ENCODE measurements at regions not wholly inside any gene's neighbourhood (a gene's known extent, or its start where the extent isn't known, plus 50 kb on each side); places are given as distances from the start of the nearest gene placed in this dataset.

DNA sequence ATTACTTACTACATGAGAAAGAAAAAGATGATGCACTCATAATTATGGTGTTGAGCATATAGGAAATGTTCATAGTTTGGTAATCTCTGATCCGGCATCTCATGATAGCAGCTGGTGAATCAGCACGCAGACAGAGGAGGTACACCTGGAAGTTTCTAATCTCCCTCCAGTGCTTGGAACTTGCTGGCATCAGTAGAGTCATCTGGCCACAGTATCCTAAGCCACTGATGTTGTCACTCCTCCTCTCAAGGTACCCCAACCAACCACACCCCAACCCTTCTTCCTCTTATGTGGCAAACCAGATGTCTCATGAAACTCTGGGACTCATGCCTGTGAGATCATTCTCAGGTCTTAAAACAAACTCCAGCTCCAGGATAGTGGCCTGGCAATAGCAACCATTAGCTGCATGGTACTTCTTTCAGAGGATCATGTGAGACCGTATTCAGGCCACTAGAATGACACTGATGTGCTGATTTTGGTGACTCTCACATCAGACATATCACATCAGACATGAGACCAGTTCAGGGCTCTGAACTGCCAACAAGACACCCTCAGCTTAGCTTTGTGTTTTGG, 143.0 kb downstream of the RASSF9 start:
- TF ChIP-seq LEF1 (IDR thresholded peaks at IDR 0.05; ENCODE audit: borderline replicate concordance): no peak
- TF ChIP-seq FOXM1 (IDR thresholded peaks at IDR 0.05; ENCODE audit: borderline replicate concordance): no peak
- no peak for TF ChIP-seq BHLHE40 (IDR thresholded peaks at IDR 0.05; ENCODE audit: borderline replicate concordance)
- no peak for TF ChIP-seq FOXA1 (IDR thresholded peaks at IDR 0.05)
- no peak for TF ChIP-seq TARDBP (IDR thresholded peaks at IDR 0.05)
- TF ChIP-seq SUZ12 (IDR thresholded peaks at IDR 0.05): no peak
- no peak for TF ChIP-seq PKNOX1 (IDR thresholded peaks at IDR 0.05)
- TF ChIP-seq L3MBTL2 (conservative IDR thresholded peaks at IDR 0.05): no peak
- no peak for TF ChIP-seq HDGF (IDR thresholded peaks at IDR 0.05; ENCODE audit: borderline replicate concordance)
- no peak for TF ChIP-seq SP1 (IDR thresholded peaks at IDR 0.05)
- no peak for TF ChIP-seq NFRKB (IDR thresholded peaks at IDR 0.05)
- TF ChIP-seq ZNF384 (IDR thresholded peaks at IDR 0.05): no peak
- TF ChIP-seq CTBP1 (IDR thresholded peaks at IDR 0.05; ENCODE audit: borderline replicate concordance): no peak
- no peak for TF ChIP-seq ELF4 (IDR thresholded peaks at IDR 0.05)
- no peak for TF ChIP-seq FOXK2 (IDR thresholded peaks at IDR 0.05)
- no peak for TF ChIP-seq ARNT (IDR thresholded peaks at IDR 0.05)
- ChIA-PET POLR2A (no interaction called here), CTCF (no interaction called here)
- no peak for DNase-seq (ENCODE audit: extremely low spot score)

DNA sequence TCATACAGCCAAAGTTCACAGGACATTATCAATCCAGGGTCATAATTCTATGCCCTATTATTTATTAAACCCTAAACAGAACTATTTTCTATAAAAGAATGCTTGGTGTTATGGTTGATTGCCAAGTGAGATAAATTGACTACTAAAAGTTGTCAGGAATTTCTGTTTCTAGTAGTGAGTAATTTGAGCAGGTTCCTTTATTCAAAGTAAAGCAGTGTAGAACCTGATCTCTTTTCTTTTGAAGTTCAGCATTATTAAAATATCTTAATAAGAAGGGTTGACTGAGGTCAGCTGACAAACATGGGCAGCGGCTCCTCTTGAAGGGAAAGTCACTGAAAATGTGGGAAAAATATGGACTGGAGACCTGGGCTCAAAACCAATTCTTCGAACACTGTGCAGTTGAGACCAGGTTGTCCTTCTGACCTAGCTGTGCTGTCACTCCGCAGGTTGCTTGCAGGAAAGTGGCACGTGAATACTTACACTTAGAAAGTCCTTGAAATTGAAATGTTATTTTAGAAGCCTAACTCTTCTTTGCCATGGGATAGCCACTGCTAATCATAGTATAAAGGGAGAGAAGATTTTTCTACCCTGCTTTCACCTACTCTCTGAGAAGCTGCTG, 141.0 kb downstream of the RASSF9 start:
- POLR2A ChIA-PET: no interaction called here
- CTCF ChIA-PET: no interaction called here
- DNase-seq (ENCODE audit: extremely low spot score): no peak
- TF ChIP-seq SUZ12 (IDR thresholded peaks at IDR 0.05): no peak
- TF ChIP-seq FOXA1 (IDR thresholded peaks at IDR 0.05): no peak
- no peak for TF ChIP-seq SP1 (IDR thresholded peaks at IDR 0.05)
- no peak for TF ChIP-seq ELF4 (IDR thresholded peaks at IDR 0.05)
- TF ChIP-seq TARDBP (IDR thresholded peaks at IDR 0.05): no peak
- no peak for TF ChIP-seq FOXK2 (IDR thresholded peaks at IDR 0.05)
- no peak for TF ChIP-seq FOXM1 (IDR thresholded peaks at IDR 0.05; ENCODE audit: borderline replicate concordance)
- no peak for TF ChIP-seq BHLHE40 (IDR thresholded peaks at IDR 0.05; ENCODE audit: borderline replicate concordance)
- TF ChIP-seq CTBP1 (IDR thresholded peaks at IDR 0.05; ENCODE audit: borderline replicate concordance): no peak
- TF ChIP-seq HDGF (IDR thresholded peaks at IDR 0.05; ENCODE audit: borderline replicate concordance): no peak
- no peak for TF ChIP-seq LEF1 (IDR thresholded peaks at IDR 0.05; ENCODE audit: borderline replicate concordance)
- TF ChIP-seq ARNT (IDR thresholded peaks at IDR 0.05): no peak
- no peak for TF ChIP-seq L3MBTL2 (conservative IDR thresholded peaks at IDR 0.05)
- no peak for TF ChIP-seq NFRKB (IDR thresholded peaks at IDR 0.05)
- TF ChIP-seq PKNOX1 (IDR thresholded peaks at IDR 0.05): no peak
- TF ChIP-seq ZNF384 (IDR thresholded peaks at IDR 0.05): no peak

- ChIA-PET POLR2A (no interaction called here), CTCF (no interaction called here)
- TF ChIP-seq SP1 (IDR thresholded peaks at IDR 0.05): no peak
- no peak for TF ChIP-seq FOXM1 (IDR thresholded peaks at IDR 0.05; ENCODE audit: borderline replicate concordance)
- no peak for TF ChIP-seq CTBP1 (IDR thresholded peaks at IDR 0.05; ENCODE audit: borderline replicate concordance)
- no peak for TF ChIP-seq LEF1 (IDR thresholded peaks at IDR 0.05; ENCODE audit: borderline replicate concordance)
- no peak for TF ChIP-seq ELF4 (IDR thresholded peaks at IDR 0.05)
- no peak for DNase-seq (ENCODE audit: extremely low spot score)
Observed at GRCh38 chr12:85697003-85697402, 139.2 kb downstream of the RASSF9 start.

DNA sequence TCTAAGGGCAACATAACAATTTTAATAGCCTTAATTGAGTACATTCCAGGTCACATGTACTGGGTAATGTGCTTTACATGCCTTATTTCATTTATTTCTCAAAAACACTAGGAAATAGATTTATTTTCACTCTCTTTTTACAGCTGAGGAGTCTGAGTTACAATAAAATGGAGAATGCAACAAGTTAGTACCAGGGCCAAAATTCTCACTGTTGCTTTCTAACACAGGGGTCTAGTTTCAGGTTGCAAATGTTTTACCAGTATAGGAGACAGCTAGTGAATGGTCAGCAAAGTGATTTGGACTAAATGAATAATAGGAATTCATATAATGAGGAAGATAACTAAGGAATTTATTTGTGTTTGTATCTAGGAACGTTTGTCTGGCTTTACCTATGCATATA, 137.3 kb downstream of the RASSF9 start:
- CTCF ChIA-PET: no interaction called here
- no peak for DNase-seq (ENCODE audit: extremely low spot score)
- TF ChIP-seq HDGF (IDR thresholded peaks at IDR 0.05; ENCODE audit: borderline replicate concordance) (no peak), ELF4 (IDR thresholded peaks at IDR 0.05) (no peak), CTBP1 (IDR thresholded peaks at IDR 0.05; ENCODE audit: borderline replicate concordance) (no peak), LEF1 (IDR thresholded peaks at IDR 0.05; ENCODE audit: borderline replicate concordance) (no peak)
- POLR2A ChIA-PET: no interaction called here

- POLR2A ChIA-PET: no interaction called here
- no peak for DNase-seq (ENCODE audit: extremely low spot score)
- no peak for TF ChIP-seq CTBP1 (IDR thresholded peaks at IDR 0.05; ENCODE audit: borderline replicate concordance)
- CTCF ChIA-PET: no interaction called here
Observed at GRCh38 chr12:85708775-85709174, 127.4 kb downstream of the RASSF9 start.

- no peak for TF ChIP-seq LEF1 (IDR thresholded peaks at IDR 0.05; ENCODE audit: borderline replicate concordance)
- TF ChIP-seq PKNOX1 (IDR thresholded peaks at IDR 0.05): no peak
- TF ChIP-seq SP1 (IDR thresholded peaks at IDR 0.05): no peak
- TF ChIP-seq SUZ12 (IDR thresholded peaks at IDR 0.05): no peak
- no peak for TF ChIP-seq TARDBP (IDR thresholded peaks at IDR 0.05)
- TF ChIP-seq ARNT (IDR thresholded peaks at IDR 0.05): no peak
- TF ChIP-seq FOXM1 (IDR thresholded peaks at IDR 0.05; ENCODE audit: borderline replicate concordance): no peak
- ChIA-PET CTCF (interaction anchor here (0.8 kb wide), 1 partner anchor 113 kb away, joined by 3 read pairs; no protein-coding TSS in a partner anchor), POLR2A (no interaction called here)
- no peak for DNase-seq (ENCODE audit: extremely low spot score)
Observed at GRCh38 chr12:85711735-85712390, 124.3 kb downstream of the RASSF9 start.
